NT2/D1 (cell line): ENCODE measurements at regions not wholly inside any gene's neighbourhood (a gene's known extent, or its start where the extent isn't known, plus 50 kb on each side); places are given as distances from the start of the nearest gene placed in this dataset.

ENCODE experiments used
- YY1 ChIP-seq: IDR thresholded peaks from 2 replicates; pipeline ENCODE4 v1.6.1; 2011; ENCODE audit not compliant: insufficient read length, insufficient read depth
- ZNF274 ChIP-seq: IDR thresholded peaks from 2 replicates; pipeline ENCODE4 v1.6.1; 2011; ENCODE audit warnings: mild to moderate bottlenecking, low read depth, low read length

DNA sequence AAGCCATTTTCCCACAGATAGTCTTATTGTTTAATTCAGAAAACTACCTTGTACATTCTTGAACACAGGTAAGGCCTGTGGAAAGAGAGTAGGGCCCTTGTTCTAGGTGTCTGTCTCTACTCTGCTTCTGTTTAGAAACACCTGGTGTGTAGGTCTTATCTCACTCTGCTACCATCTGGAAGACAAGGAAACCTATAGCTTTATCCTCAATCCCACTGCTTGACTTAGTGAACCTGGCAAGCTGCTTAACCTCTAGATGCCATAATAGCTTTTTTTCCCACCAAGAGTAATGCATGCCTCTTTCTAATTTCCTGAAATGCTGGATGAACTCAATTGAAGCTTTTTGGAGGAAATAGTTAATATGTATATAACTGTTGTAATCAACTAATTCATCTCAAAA is 82.6 kb upstream of the RAP2B start:
- TF ChIP-seq YY1 (no peak), ZNF274 (no peak)
